Endodermal cell (in vitro differentiated cells): ENCODE measurements at regions not wholly inside any gene's neighbourhood (a gene's known extent, or its start where the extent isn't known, plus 50 kb on each side); places are given as distances from the start of the nearest gene placed in this dataset.

Source experiments
- DNase-seq: peaks from one replicate; pipeline ENCODE4 v3.0.0-alpha.2; 2017
- H3K27ac ChIP-seq: 2 replicates; pipeline ENCODE4 v1.5.1; 2013; ENCODE audit warnings: mild to moderate bottlenecking, low read depth, low read length, moderate library complexity
- H3K27me3 ChIP-seq: 2 replicates; pipeline ENCODE4 v1.6.1; 2013; ENCODE audit warnings: mild to moderate bottlenecking, low read length, moderate library complexity; ENCODE audit not compliant: insufficient read depth, control insufficient read depth, poor library complexity, severe bottlenecking
- H3K36me3 ChIP-seq: 2 replicates; pipeline ENCODE4 v1.7.0; 2013; ENCODE audit warnings: mild to moderate bottlenecking, low read length, moderate library complexity; ENCODE audit not compliant: control insufficient read depth, insufficient read depth
- H3K4me1 ChIP-seq: one replicate; pipeline ENCODE4 v1.7.0; 2013; ENCODE audit warnings: low read length; ENCODE audit not compliant: control insufficient read depth, insufficient read depth
- H3K4me3 ChIP-seq: 2 replicates; pipeline ENCODE4 v1.5.1; 2013; ENCODE audit warnings: mild to moderate bottlenecking, low read length, moderate library complexity
- H3K9ac ChIP-seq: 2 replicates; pipeline ENCODE4 v1.6.1; 2013; ENCODE audit warnings: mild to moderate bottlenecking, low read length, moderate library complexity; ENCODE audit not compliant: poor library complexity, severe bottlenecking; ENCODE audit errors: extremely low read depth
- H3K9me3 ChIP-seq: 2 replicates; pipeline ENCODE4 v1.6.1; 2013; ENCODE audit warnings: mild to moderate bottlenecking, low read length, moderate library complexity; ENCODE audit not compliant: control insufficient read depth
- H3K27ac Mint-ChIP-seq: 2 replicates; pipeline ENCODE4 v1.8.0; 2020; ENCODE audit warnings: mixed read lengths
- H3K27me3 Mint-ChIP-seq: 2 replicates; pipeline ENCODE4 v1.8.0; 2021; ENCODE audit warnings: mild to moderate bottlenecking, mixed read lengths; ENCODE audit not compliant: insufficient read depth
- H3K36me3 Mint-ChIP-seq: 2 replicates; pipeline ENCODE4 v1.8.0; 2020; ENCODE audit warnings: low read depth, mixed read lengths
- H3K4me1 Mint-ChIP-seq: 2 replicates; pipeline ENCODE4 v1.8.0; 2020; ENCODE audit warnings: mixed read lengths
- H3K4me3 Mint-ChIP-seq: 2 replicates; pipeline ENCODE4 v1.8.0; 2020; ENCODE audit warnings: mild to moderate bottlenecking, moderate library complexity, mixed read lengths
- H3K9me3 Mint-ChIP-seq: 2 replicates; pipeline ENCODE4 v1.8.0; 2020; ENCODE audit warnings: mild to moderate bottlenecking, mixed read lengths
- CTCF ChIP-seq: fragments of 200-600 bp; sonication (generic); conservative IDR thresholded peaks from 2 replicates; pipeline ENCODE4 v1.5.0; 2021; ENCODE audit warnings: antibody characterized with exemption, mild to moderate bottlenecking
- WGBS, 2 experiments: methylation state at CpG; one replicate each; pipeline versions ENCODE4 v1.1.5 to v1.1.7; 2013; ENCODE audit warnings: missing lambda C conversion rate in 2 of 2, mixed read lengths in 1 of 2; ENCODE audit not compliant: insufficient coverage in 1 of 2, insufficient read length in 1 of 2; 5-methylcytosine and 5-hydroxymethylcytosine counted together

GRCh38 chrX:45868425-45868824 lies 667.7 kb upstream of the DIPK2B start:
- no peaks in the 10 kb centered on the region for H3K27me3 Mint-ChIP-seq
- no peak overlapping the region for H3K27ac Mint-ChIP-seq
- H3K36me3 Mint-ChIP-seq = no peaks in the 10 kb centered on the region
- no peak overlapping the region for H3K9ac ChIP-seq
- peaks cover 30% of the 10 kb centered on the region for H3K9me3 Mint-ChIP-seq
- no peaks in the 10 kb centered on the region for H3K36me3 ChIP-seq
- H3K4me1 ChIP-seq = peaks cover 3% of the 10 kb centered on the region
- WGBS, 2 experiments = 92% methylated on average over 1 of the region's 1 CpG; no CpG with 5 or more reads in 1 of the 2 experiments
- no peaks in the 10 kb centered on the region for H3K9me3 ChIP-seq
- H3K4me1 Mint-ChIP-seq = no peaks in the 10 kb centered on the region
- no peaks in the 10 kb centered on the region for H3K27me3 ChIP-seq
- no peak for TF ChIP-seq CTCF
- no peak overlapping the region for H3K4me3 Mint-ChIP-seq
- no peak overlapping the region for H3K4me3 ChIP-seq
- no peak overlapping the region for H3K27ac ChIP-seq
- DNase-seq = no peak

GRCh38 chrX:45862801-45863200 lies 662.1 kb upstream of the DIPK2B start:
- no peaks in the 10 kb centered on the region for H3K9me3 ChIP-seq
- Mint-ChIP-seq H3K27me3 (no peaks in the 10 kb centered on the region), H3K9me3 (peaks cover 53% of the 10 kb centered on the region), H3K36me3 (no peaks in the 10 kb centered on the region), H3K27ac (no peak overlapping the region), H3K4me1 (no peaks in the 10 kb centered on the region), H3K4me3 (no peak overlapping the region)
- no peak overlapping the region for H3K9ac ChIP-seq
- no peak for TF ChIP-seq CTCF
- no peak overlapping the region for H3K4me3 ChIP-seq
- H3K27ac ChIP-seq = no peak overlapping the region
- H3K4me1 ChIP-seq = no peaks in the 10 kb centered on the region
- no peaks in the 10 kb centered on the region for H3K36me3 ChIP-seq
- no peak for DNase-seq
- no peaks in the 10 kb centered on the region for H3K27me3 ChIP-seq
- 42% methylated on average over 1 of the region's 1 CpG; no CpG with 5 or more reads in 1 of the 2 experiments for WGBS, 2 experiments

- H3K27ac ChIP-seq = no peak overlapping the region
- no peaks in the 10 kb centered on the region for H3K36me3 ChIP-seq
- 90% methylated on average over 1 of the region's 1 CpG; no CpG with 5 or more reads in 1 of the 2 experiments for WGBS, 2 experiments
- Mint-ChIP-seq H3K36me3 (no peaks in the 10 kb centered on the region), H3K4me3 (no peak overlapping the region), H3K9me3 (peaks cover 68% of the 10 kb centered on the region), H3K4me1 (no peaks in the 10 kb centered on the region), H3K27me3 (no peaks in the 10 kb centered on the region), H3K27ac (no peak overlapping the region)
- H3K4me1 ChIP-seq = no peaks in the 10 kb centered on the region
- no peak for TF ChIP-seq CTCF
- H3K9ac ChIP-seq = no peak overlapping the region
- H3K27me3 ChIP-seq = no peaks in the 10 kb centered on the region
- peak; percentile 51 for DNase-seq
- no peak overlapping the region for H3K4me3 ChIP-seq
- no peaks in the 10 kb centered on the region for H3K9me3 ChIP-seq
Measured at GRCh38 chrX:45860450-45860849, 659.8 kb upstream of the DIPK2B start.
